ENCODE measurements at regions not wholly inside any gene's neighbourhood (a gene's known extent, or its start where the extent isn't known, plus 50 kb on each side); places are given as distances from the start of the nearest gene placed in this dataset.

GRCh38 chr9:82346040-82346439 is 357.5 kb downstream of the SPATA31D1 start:
- Histone ChIP-seq H3K4me3 (ENCODE audit: low read length) (no peak overlapping the region), H3F3A (ENCODE audit: insufficient read depth, low read length, poor library complexity, severe bottlenecking) (no peaks in the 10 kb centered on the region), H3K79me2 (replicated peaks; ENCODE audit: insufficient read depth, low read length) (no peaks in the 10 kb centered on the region), H3K4me2 (ENCODE audit: low read length) (no peak overlapping the region), H3K9ac (ENCODE audit: low read length) (no peak overlapping the region), H3K9me2 (ENCODE audit: insufficient read depth, low read length) (no peaks in the 10 kb centered on the region), H3K36me3 (ENCODE audit: insufficient read depth, low read length) (no peaks in the 10 kb centered on the region), H3K9me3 (ENCODE audit: low read length) (peaks cover 11% of the 10 kb centered on the region), H3K27ac (ENCODE audit: low read length) (no peak overlapping the region), H4K20me1 (ENCODE audit: insufficient read depth) (no peaks in the 10 kb centered on the region), H3K27me3 (ENCODE audit: insufficient read depth, low read depth, low read length) (no peaks in the 10 kb centered on the region), H2AFZ (ENCODE audit: low read depth, low read length) (no peak overlapping the region)
- TF ChIP-seq RAD21 (conservative IDR thresholded peaks at IDR 0.05) (no peak), EZH2 (IDR thresholded peaks at IDR 0.05; ENCODE audit: borderline replicate concordance, insufficient read depth, low read length, poor library complexity, severe bottlenecking) (no peak), SMC3 (conservative IDR thresholded peaks at IDR 0.05; ENCODE audit: poor library complexity) (no peak), TAF1 (IDR thresholded peaks at IDR 0.05; ENCODE audit: low read depth) (no peak), EP300 (conservative IDR thresholded peaks at IDR 0.05; ENCODE audit: poor library complexity, severe bottlenecking) (no peak), MXI1 (conservative IDR thresholded peaks at IDR 0.05; ENCODE audit: poor library complexity, severe bottlenecking) (no peak), POLR2AphosphoS5 (IDR thresholded peaks at IDR 0.05) (no peak), REST (IDR thresholded peaks at IDR 0.05; ENCODE audit: borderline replicate concordance) (no peak), CTCF (IDR thresholded peaks at IDR 0.05; ENCODE audit: poor library complexity, severe bottlenecking) (no peak)

GRCh38 chr9:82353631-82354278 is 365.2 kb downstream of the SPATA31D1 start:
- Histone ChIP-seq H3K9ac (ENCODE audit: low read length) (no peak overlapping the region), H3K9me2 (ENCODE audit: insufficient read depth, low read length) (no peaks in the 10 kb centered on the region), H2AFZ (ENCODE audit: low read depth, low read length) (no peak overlapping the region), H3K27ac (ENCODE audit: low read length) (no peak overlapping the region), H3K79me2 (replicated peaks; ENCODE audit: insufficient read depth, low read length) (no peaks in the 10 kb centered on the region), H3F3A (ENCODE audit: insufficient read depth, low read length, poor library complexity, severe bottlenecking) (no peaks in the 10 kb centered on the region), H3K9me3 (ENCODE audit: low read length) (no peaks in the 10 kb centered on the region), H3K27me3 (ENCODE audit: insufficient read depth, low read depth, low read length) (no peaks in the 10 kb centered on the region), H3K4me3 (ENCODE audit: low read length) (no peak overlapping the region), H4K20me1 (ENCODE audit: insufficient read depth) (no peaks in the 10 kb centered on the region), H3K36me3 (ENCODE audit: insufficient read depth, low read length) (no peaks in the 10 kb centered on the region), H3K4me2 (ENCODE audit: low read length) (no peak overlapping the region)
- no peak for TF ChIP-seq EZH2 (IDR thresholded peaks at IDR 0.05; ENCODE audit: borderline replicate concordance, insufficient read depth, low read length, poor library complexity, severe bottlenecking)
- no peak for TF ChIP-seq TAF1 (IDR thresholded peaks at IDR 0.05; ENCODE audit: low read depth)
- no peak for TF ChIP-seq POLR2AphosphoS5 (IDR thresholded peaks at IDR 0.05)
- no peak for TF ChIP-seq SMC3 (conservative IDR thresholded peaks at IDR 0.05; ENCODE audit: poor library complexity)
